Osteocyte (in vitro differentiated cells): ENCODE measurements at regions not wholly inside any gene's neighbourhood (a gene's known extent, or its start where the extent isn't known, plus 50 kb on each side); places are given as distances from the start of the nearest gene placed in this dataset.

Experiments
- DNase-seq: peaks from one replicate; pipeline ENCODE4 v3.0.0; 2021; ENCODE audit warnings: mixed read lengths; ENCODE audit not compliant: unreplicated experiment; ENCODE audit errors: extremely low spot score
- H3K27ac Mint-ChIP-seq: one replicate; pipeline ENCODE4 v1.8.0; 2021; ENCODE audit warnings: mild to moderate bottlenecking, mixed read lengths; ENCODE audit not compliant: unreplicated experiment
- H3K27me3 Mint-ChIP-seq: one replicate; pipeline ENCODE4 v1.8.0; 2021; ENCODE audit warnings: mixed read lengths; ENCODE audit not compliant: unreplicated experiment
- H3K36me3 Mint-ChIP-seq: one replicate; pipeline ENCODE4 v1.8.0; 2021; ENCODE audit warnings: mixed read lengths; ENCODE audit not compliant: unreplicated experiment
- H3K4me1 Mint-ChIP-seq: one replicate; pipeline ENCODE4 v1.8.0; 2021; ENCODE audit warnings: mixed read lengths; ENCODE audit not compliant: unreplicated experiment
- H3K4me3 Mint-ChIP-seq: one replicate; pipeline ENCODE4 v1.8.0; 2021; ENCODE audit warnings: mild to moderate bottlenecking, moderate library complexity, mixed read lengths; ENCODE audit not compliant: unreplicated experiment
- H3K9me3 Mint-ChIP-seq: one replicate; pipeline ENCODE4 v1.8.0; 2021; ENCODE audit warnings: mixed read lengths; ENCODE audit not compliant: unreplicated experiment
- CTCF ChIP-seq: fragments of 200-600 bp; sonication (generic); IDR thresholded peaks from 2 replicates; pipeline ENCODE4 v1.5.0; 2021; ENCODE audit warnings: antibody characterized with exemption, mild to moderate bottlenecking, moderate library complexity

DNA sequence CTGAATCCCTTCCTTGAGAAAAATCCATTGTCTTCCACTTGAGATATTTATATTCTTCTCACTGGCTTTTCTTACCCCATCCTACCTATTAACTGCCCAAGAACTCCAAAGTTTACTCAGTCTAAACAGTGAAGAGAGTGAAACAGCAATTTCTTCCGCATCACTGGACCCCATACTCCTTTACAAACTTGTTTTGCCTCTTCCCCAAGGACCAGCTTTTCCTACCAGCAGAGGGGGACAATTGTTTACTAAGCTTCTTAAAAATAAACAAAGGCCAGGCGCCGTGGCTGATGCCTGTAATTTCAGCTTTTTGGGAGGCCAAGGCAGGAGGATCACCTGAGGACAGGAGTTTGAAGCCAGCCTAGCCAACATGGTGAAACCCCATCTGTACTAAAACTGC lies 52.0 kb downstream of the LRATD1 start:
- Mint-ChIP-seq H3K36me3 (no peaks in the 10 kb centered on the region), H3K9me3 (peaks cover 11% of the 10 kb centered on the region), H3K27me3 (no peaks in the 10 kb centered on the region), H3K4me1 (no peaks in the 10 kb centered on the region), H3K4me3 (no peak overlapping the region), H3K27ac (no peak overlapping the region)
- TF ChIP-seq CTCF: no peak
- DNase-seq: no peak

DNA sequence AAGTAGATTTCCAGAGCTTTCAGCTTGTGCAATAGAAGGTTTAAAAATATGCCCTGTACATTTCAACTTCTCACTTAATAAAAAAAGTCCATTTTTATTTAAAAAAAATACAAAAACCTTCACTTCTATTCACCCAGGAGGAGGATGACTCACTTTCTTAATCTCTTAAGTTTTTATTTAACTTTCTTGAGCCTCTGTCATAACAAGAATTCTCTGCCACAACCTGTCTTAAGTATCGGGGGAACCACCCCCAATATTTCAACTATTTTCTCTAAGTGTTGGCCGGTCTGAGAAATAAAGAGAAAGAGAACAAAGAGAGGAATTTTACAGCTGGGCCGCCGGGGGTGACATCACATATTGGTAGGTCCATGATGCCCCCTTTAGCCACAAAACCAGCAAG lies 58.4 kb downstream of the LRATD1 start:
- Mint-ChIP-seq H3K4me3 (no peak overlapping the region), H3K36me3 (no peaks in the 10 kb centered on the region), H3K4me1 (no peaks in the 10 kb centered on the region), H3K27me3 (no peaks in the 10 kb centered on the region), H3K9me3 (peaks cover 31% of the 10 kb centered on the region), H3K27ac (no peak overlapping the region)
- TF ChIP-seq CTCF: no peak
- DNase-seq: no peak

GRCh38 chr2:14693874-14694273 lies 61.4 kb downstream of the LRATD1 start:
- Mint-ChIP-seq H3K4me1 (no peaks in the 10 kb centered on the region), H3K27me3 (no peaks in the 10 kb centered on the region), H3K9me3 (peaks cover 26% of the 10 kb centered on the region), H3K36me3 (no peaks in the 10 kb centered on the region), H3K27ac (no peak overlapping the region), H3K4me3 (no peak overlapping the region)
- TF ChIP-seq CTCF: no peak
- no peak for DNase-seq

DNA sequence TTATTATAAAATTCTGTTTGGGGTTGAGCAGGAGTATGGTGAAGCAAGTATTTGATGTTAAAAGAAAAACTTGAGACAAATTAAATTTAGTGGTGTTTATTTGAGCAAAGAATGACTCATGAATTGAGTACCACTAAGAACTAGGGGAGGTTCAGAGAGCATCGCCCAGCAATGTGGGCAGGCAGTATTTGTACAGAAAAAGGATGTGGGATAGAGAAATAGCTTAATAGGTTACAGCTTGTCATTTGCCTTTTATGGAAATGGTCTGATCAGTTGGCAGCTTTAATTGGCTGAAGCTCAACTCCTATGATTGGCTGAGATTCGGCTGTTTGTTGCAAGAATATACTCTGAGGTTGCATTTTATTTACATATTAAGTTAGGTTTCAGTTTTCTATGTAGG lies 68.2 kb downstream of the LRATD1 start:
- Mint-ChIP-seq H3K36me3 (no peaks in the 10 kb centered on the region), H3K27me3 (no peaks in the 10 kb centered on the region)

GRCh38 chr2:14702258-14702657 lies 69.7 kb downstream of the LRATD1 start:
- TF ChIP-seq CTCF: no peak
- no peaks in the 10 kb centered on the region for H3K36me3 Mint-ChIP-seq
- H3K4me3 Mint-ChIP-seq: no peak overlapping the region
- H3K4me1 Mint-ChIP-seq: no peaks in the 10 kb centered on the region
- H3K27ac Mint-ChIP-seq: no peak overlapping the region
- no peak for DNase-seq
- no peaks in the 10 kb centered on the region for H3K27me3 Mint-ChIP-seq
- no peaks in the 10 kb centered on the region for H3K9me3 Mint-ChIP-seq

More for the DNA sequence above, 68.2 kb downstream of the LRATD1 start:
- no peak overlapping the region for H3K4me3 Mint-ChIP-seq
- H3K9me3 Mint-ChIP-seq: no peaks in the 10 kb centered on the region
- H3K27ac Mint-ChIP-seq: no peak overlapping the region
- no peak for TF ChIP-seq CTCF
- H3K4me1 Mint-ChIP-seq: no peaks in the 10 kb centered on the region
- no peak for DNase-seq
